ENCODE measurements at regions not wholly inside any gene's neighbourhood (a gene's known extent, or its start where the extent isn't known, plus 50 kb on each side); places are given as distances from the start of the nearest gene placed in this dataset.

- DNase-seq (ENCODE audit: low read depth in 2 of 2): no peak
These were observed 60.0 kb upstream of the NTRK3 start for GRCh38 chr15:88316586-88316985.

GRCh38 chr15:88315221-88315878 lies 58.8 kb upstream of the NTRK3 start:
- DNase-seq (ENCODE audit: low read depth in 2 of 2): no peak

- no peak for DNase-seq (ENCODE audit: low read depth in 2 of 2)
These were observed 56.5 kb upstream of the NTRK3 start for GRCh38 chr15:88312941-88313579.

GRCh38 chr15:88309363-88309762 lies 52.8 kb upstream of the NTRK3 start:
- no peak for DNase-seq (ENCODE audit: low read depth in 2 of 2)

GRCh38 chr15:88307344-88307743 lies 50.8 kb upstream of the NTRK3 start:
- no peak for DNase-seq (ENCODE audit: low read depth in 2 of 2)
